ENCODE measurements at regions not wholly inside any gene's neighbourhood (a gene's known extent, or its start where the extent isn't known, plus 50 kb on each side); places are given as distances from the start of the nearest gene placed in this dataset.

DNA sequence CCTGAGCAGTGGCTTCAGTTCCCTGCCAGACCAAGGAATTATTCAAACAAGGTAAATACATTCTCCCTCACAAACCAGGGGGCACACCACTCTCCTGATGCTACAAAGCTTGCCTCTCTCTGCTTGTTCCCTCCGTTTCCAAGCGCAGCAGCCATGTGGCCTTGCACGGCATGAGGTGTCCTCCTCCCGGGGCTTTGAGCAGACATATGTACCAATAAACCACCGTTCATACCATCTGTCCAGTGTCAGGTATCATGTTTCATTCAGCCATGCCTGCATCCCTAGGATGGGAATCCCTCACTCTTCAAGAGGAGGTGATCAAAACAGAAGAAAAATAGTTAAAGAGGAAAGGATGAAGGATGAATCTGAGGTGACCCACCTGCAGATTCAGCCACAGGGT lies 282.7 kb downstream of the ENC1 start (continued):
- TF ChIP-seq, protein P1, sequence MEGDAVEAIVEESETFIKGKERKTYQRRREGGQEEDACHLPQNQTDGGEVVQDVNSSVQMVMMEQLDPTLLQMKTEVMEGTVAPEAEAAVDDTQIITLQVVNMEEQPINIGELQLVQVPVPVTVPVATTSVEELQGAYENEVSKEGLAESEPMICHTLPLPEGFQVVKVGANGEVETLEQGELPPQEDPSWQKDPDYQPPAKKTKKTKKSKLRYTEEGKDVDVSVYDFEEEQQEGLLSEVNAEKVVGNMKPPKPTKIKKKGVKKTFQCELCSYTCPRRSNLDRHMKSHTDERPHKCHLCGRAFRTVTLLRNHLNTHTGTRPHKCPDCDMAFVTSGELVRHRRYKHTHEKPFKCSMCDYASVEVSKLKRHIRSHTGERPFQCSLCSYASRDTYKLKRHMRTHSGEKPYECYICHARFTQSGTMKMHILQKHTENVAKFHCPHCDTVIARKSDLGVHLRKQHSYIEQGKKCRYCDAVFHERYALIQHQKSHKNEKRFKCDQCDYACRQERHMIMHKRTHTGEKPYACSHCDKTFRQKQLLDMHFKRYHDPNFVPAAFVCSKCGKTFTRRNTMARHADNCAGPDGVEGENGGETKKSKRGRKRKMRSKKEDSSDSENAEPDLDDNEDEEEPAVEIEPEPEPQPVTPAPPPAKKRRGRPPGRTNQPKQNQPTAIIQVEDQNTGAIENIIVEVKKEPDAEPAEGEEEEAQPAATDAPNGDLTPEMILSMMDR (conservative IDR thresholded peaks at IDR 0.05; ENCODE audit: low read depth in 2 of 2), result no peak
- no peak for TF ChIP-seq STAT1 (IDR thresholded peaks at IDR 0.05; ENCODE audit: unreplicated experiment)
- no peak for TF ChIP-seq ZNF331 (CRISPR knock-in tag; IDR thresholded peaks at IDR 0.05; ENCODE audit: low read depth)
- no peak for TF ChIP-seq NANOG (IDR thresholded peaks at IDR 0.05; ENCODE audit: borderline replicate concordance)
- no peak for TF ChIP-seq JUNB (IDR thresholded peaks at IDR 0.05; ENCODE audit: unreplicated experiment)
- no peak for TF ChIP-seq POLR2AphosphoS5 (IDR thresholded peaks at IDR 0.05; ENCODE audit: low read depth)

DNA sequence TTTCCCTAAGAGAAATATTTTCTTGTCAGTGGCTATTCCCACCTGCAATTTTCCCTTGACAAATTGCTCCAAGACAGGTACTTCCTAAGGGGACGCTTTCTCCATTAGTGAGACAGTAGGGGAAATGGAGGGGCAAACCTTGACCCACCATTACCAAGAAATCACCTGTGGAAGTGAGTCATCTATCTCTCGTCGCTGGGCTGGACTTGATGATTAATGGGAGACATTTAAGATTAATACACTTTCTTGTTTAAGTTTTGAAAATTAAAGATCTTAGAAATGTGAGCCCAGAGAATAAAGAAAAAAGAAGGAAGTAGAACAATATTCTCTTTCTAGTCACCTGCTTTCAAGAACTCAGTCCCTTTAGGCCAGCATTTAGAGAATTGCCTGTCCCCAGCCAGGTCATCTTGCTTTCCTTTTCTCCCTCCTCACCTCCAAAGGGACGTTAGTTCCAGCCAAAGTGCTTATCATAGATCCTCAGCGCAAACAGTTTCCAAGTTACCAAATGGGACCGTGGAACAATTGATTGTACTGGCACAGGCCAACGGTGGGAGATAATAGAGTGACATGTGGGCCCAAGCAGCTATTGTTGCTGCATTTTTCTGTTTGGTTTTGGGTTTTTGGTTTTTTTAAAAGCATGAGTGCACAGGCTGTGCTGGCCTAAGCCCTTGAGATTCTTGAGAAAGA lies 284.4 kb downstream of the ENC1 start:
- H3K4me2 ChIP-seq, result no peak overlapping the region
- no peaks in the 10 kb centered on the region for H3K36me3 ChIP-seq (ENCODE audit: insufficient read depth)
- no peaks in the 10 kb centered on the region for H3K79me2 ChIP-seq (replicated peaks; ENCODE audit: insufficient read depth)
- no peaks in the 10 kb centered on the region for H4K20me1 ChIP-seq (replicated peaks; ENCODE audit: insufficient read depth)
- no peak overlapping the region for H3K27ac Mint-ChIP-seq
- no peaks in the 10 kb centered on the region for H3K4me1 ChIP-seq (ENCODE audit: insufficient read depth)
- no peak for DNase-seq (ENCODE audit: low spot score)
- H3K27me3 ChIP-seq (ENCODE audit: insufficient read depth), result no peaks in the 10 kb centered on the region
- no peaks in the 10 kb centered on the region for H3F3A ChIP-seq (replicated peaks; ENCODE audit: low read depth)
- H3K27me3 Mint-ChIP-seq (ENCODE audit: insufficient read depth, low read depth, poor library complexity), result peaks cover 4% of the 10 kb centered on the region
- no peak overlapping the region for H3K4me3 Mint-ChIP-seq
- peaks cover 8% of the 10 kb centered on the region for H3K9me2 ChIP-seq (ENCODE audit: insufficient read depth)
- no peak overlapping the region for H3K27ac ChIP-seq (ENCODE audit: low read depth)
- H3K4me1 Mint-ChIP-seq, result no peaks in the 10 kb centered on the region
- no peak for ATAC-seq
- H2AFZ ChIP-seq, result peak overlapping the region; percentile 14; the same call in 1 of the 2 replicates
- H3K4me3 ChIP-seq, result no peak overlapping the region
- peaks cover 9% of the 10 kb centered on the region; the same call in 2 of the 3 replicates for H3K36me3 Mint-ChIP-seq (ENCODE audit: low read depth)
- peaks cover 13% of the 10 kb centered on the region for H3K9me3 Mint-ChIP-seq
- no peak for TF ChIP-seq CREB1 (CRISPR knock-in tag; IDR thresholded peaks at IDR 0.05; ENCODE audit: low read depth)
- no peak for TF ChIP-seq STAT1 (IDR thresholded peaks at IDR 0.05; ENCODE audit: unreplicated experiment)
- no peak for TF ChIP-seq EZH2 (IDR thresholded peaks at IDR 0.05; ENCODE audit: low read depth, unreplicated experiment)
- TF ChIP-seq, protein P2, sequence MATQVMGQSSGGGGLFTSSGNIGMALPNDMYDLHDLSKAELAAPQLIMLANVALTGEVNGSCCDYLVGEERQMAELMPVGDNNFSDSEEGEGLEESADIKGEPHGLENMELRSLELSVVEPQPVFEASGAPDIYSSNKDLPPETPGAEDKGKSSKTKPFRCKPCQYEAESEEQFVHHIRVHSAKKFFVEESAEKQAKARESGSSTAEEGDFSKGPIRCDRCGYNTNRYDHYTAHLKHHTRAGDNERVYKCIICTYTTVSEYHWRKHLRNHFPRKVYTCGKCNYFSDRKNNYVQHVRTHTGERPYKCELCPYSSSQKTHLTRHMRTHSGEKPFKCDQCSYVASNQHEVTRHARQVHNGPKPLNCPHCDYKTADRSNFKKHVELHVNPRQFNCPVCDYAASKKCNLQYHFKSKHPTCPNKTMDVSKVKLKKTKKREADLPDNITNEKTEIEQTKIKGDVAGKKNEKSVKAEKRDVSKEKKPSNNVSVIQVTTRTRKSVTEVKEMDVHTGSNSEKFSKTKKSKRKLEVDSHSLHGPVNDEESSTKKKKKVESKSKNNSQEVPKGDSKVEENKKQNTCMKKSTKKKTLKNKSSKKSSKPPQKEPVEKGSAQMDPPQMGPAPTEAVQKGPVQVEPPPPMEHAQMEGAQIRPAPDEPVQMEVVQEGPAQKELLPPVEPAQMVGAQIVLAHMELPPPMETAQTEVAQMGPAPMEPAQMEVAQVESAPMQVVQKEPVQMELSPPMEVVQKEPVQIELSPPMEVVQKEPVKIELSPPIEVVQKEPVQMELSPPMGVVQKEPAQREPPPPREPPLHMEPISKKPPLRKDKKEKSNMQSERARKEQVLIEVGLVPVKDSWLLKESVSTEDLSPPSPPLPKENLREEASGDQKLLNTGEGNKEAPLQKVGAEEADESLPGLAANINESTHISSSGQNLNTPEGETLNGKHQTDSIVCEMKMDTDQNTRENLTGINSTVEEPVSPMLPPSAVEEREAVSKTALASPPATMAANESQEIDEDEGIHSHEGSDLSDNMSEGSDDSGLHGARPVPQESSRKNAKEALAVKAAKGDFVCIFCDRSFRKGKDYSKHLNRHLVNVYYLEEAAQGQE (IDR thresholded peaks at IDR 0.05; ENCODE audit: unreplicated experiment), result no peak
- TF ChIP-seq, protein P3, sequence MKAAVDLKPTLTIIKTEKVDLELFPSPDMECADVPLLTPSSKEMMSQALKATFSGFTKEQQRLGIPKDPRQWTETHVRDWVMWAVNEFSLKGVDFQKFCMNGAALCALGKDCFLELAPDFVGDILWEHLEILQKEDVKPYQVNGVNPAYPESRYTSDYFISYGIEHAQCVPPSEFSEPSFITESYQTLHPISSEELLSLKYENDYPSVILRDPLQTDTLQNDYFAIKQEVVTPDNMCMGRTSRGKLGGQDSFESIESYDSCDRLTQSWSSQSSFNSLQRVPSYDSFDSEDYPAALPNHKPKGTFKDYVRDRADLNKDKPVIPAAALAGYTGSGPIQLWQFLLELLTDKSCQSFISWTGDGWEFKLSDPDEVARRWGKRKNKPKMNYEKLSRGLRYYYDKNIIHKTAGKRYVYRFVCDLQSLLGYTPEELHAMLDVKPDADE (IDR thresholded peaks at IDR 0.05), result no peak
- no peak for TF ChIP-seq EZH2phosphoT487 (IDR thresholded peaks at IDR 0.05; ENCODE audit: unreplicated experiment)
- TF ChIP-seq ZNF114 (CRISPR knock-in tag; IDR thresholded peaks at IDR 0.05), result no peak
- TF ChIP-seq POLR2AphosphoS5 (IDR thresholded peaks at IDR 0.05; ENCODE audit: low read depth), result no peak
- TF ChIP-seq, protein P4, sequence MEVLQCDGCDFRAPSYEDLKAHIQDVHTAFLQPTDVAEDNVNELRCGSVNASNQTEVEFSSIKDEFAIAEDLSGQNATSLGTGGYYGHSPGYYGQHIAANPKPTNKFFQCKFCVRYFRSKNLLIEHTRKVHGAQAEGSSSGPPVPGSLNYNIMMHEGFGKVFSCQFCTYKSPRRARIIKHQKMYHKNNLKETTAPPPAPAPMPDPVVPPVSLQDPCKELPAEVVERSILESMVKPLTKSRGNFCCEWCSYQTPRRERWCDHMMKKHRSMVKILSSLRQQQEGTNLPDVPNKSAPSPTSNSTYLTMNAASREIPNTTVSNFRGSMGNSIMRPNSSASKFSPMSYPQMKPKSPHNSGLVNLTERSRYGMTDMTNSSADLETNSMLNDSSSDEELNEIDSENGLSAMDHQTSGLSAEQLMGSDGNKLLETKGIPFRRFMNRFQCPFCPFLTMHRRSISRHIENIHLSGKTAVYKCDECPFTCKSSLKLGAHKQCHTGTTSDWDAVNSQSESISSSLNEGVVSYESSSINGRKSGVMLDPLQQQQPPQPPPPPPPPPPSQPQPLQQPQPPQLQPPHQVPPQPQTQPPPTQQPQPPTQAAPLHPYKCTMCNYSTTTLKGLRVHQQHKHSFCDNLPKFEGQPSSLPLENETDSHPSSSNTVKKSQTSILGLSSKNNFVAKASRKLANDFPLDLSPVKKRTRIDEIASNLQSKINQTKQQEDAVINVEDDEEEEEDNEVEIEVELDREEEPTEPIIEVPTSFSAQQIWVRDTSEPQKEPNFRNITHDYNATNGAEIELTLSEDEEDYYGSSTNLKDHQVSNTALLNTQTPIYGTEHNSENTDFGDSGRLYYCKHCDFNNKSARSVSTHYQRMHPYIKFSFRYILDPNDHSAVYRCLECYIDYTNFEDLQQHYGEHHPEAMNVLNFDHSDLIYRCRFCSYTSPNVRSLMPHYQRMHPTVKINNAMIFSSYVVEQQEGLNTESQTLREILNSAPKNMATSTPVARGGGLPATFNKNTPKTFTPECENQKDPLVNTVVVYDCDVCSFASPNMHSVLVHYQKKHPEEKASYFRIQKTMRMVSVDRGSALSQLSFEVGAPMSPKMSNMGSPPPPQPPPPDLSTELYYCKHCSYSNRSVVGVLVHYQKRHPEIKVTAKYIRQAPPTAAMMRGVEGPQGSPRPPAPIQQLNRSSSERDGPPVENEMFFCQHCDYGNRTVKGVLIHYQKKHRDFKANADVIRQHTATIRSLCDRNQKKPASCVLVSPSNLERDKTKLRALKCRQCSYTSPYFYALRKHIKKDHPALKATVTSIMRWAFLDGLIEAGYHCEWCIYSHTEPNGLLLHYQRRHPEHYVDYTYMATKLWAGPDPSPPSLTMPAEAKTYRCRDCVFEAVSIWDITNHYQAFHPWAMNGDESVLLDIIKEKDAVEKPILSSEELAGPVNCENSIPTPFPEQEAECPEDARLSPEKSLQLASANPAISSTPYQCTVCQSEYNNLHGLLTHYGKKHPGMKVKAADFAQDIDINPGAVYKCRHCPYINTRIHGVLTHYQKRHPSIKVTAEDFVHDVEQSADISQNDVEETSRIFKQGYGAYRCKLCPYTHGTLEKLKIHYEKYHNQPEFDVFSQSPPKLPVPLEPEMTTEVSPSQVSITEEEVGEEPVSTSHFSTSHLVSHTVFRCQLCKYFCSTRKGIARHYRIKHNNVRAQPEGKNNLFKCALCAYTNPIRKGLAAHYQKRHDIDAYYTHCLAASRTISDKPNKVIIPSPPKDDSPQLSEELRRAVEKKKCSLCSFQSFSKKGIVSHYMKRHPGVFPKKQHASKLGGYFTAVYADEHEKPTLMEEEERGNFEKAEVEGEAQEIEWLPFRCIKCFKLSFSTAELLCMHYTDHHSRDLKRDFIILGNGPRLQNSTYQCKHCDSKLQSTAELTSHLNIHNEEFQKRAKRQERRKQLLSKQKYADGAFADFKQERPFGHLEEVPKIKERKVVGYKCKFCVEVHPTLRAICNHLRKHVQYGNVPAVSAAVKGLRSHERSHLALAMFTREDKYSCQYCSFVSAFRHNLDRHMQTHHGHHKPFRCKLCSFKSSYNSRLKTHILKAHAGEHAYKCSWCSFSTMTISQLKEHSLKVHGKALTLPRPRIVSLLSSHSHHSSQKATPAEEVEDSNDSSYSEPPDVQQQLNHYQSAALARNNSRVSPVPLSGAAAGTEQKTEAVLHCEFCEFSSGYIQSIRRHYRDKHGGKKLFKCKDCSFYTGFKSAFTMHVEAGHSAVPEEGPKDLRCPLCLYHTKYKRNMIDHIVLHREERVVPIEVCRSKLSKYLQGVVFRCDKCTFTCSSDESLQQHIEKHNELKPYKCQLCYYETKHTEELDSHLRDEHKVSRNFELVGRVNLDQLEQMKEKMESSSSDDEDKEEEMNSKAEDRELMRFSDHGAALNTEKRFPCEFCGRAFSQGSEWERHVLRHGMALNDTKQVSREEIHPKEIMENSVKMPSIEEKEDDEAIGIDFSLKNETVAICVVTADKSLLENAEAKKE (CRISPR knock-in tag; IDR thresholded peaks at IDR 0.05), result no peak

Data from GM23338 (cell line).